OCI-LY7 (cell line): ENCODE measurements at regions not wholly inside any gene's neighbourhood (a gene's known extent, or its start where the extent isn't known, plus 50 kb on each side); places are given as distances from the start of the nearest gene placed in this dataset.

ENCODE experiments used
- BruUV-seq: library from RNA; stranded (reverse); fragments of 400-500 nt; replicated peaks from 2 replicates; lab custom pipeline; 2021; lab: Mats Ljungman, UMichigan
- CTCF ChIA-PET: fragments of 300-600 bp; sonication (Branson Sonifier 250); formaldehyde crosslinking; loops from one replicate; lab custom pipeline; 2022; ENCODE audit warnings: antibody characterized with exemption; ENCODE audit not compliant: unreplicated experiment; lab: Charles Lee
- POLR2A ChIA-PET: fragments of 300-600 bp; sonication (Branson Sonifier 250); formaldehyde crosslinking; loops from one replicate; lab custom pipeline; 2022; ENCODE audit warnings: antibody characterized with exemption; lab: Charles Lee
- DNase-seq: peaks from one replicate; pipeline ENCODE4 v3.0.0-alpha.2; 2015; ENCODE audit warnings: low spot score
- H2AFZ ChIP-seq: fragments of 200-600 bp; sonication (generic), shearing (Covaris generic); 2 replicates; pipeline ENCODE4 v1.6.1; 2014; ENCODE audit warnings: mild to moderate bottlenecking, antibody characterized with exemption, low read length, moderate library complexity
- H3K27ac ChIP-seq: fragments of 200-600 bp; sonication (generic); 2 replicates; pipeline ENCODE4 v1.5.1; 2014; ENCODE audit warnings: mixed run types, low read depth, mild to moderate bottlenecking, moderate library complexity, low read length, inconsistent platforms; ENCODE audit not compliant: poor library complexity, severe bottlenecking
- H3K36me3 ChIP-seq: fragments of 200-600 bp; sonication (generic); 2 replicates; pipeline ENCODE4 v1.6.1; 2014; ENCODE audit warnings: mild to moderate bottlenecking, antibody characterized with exemption, low read length, moderate library complexity, mixed read lengths; ENCODE audit not compliant: insufficient read depth
- H3K4me1 ChIP-seq: fragments of 200-600 bp; sonication (generic); 2 replicates; pipeline ENCODE4 v1.5.1; 2014; ENCODE audit warnings: mild to moderate bottlenecking, low read length; ENCODE audit not compliant: insufficient read depth, poor library complexity, severe bottlenecking
- H3K4me2 ChIP-seq: fragments of 200-600 bp; sonication (generic); 2 replicates; pipeline ENCODE4 v1.6.1; 2014; ENCODE audit warnings: mild to moderate bottlenecking, low read length
- H3K4me3 ChIP-seq: fragments of 200-600 bp; sonication (generic); 2 replicates; pipeline ENCODE4 v1.5.1; 2014; ENCODE audit warnings: mild to moderate bottlenecking, low read depth, low read length; ENCODE audit not compliant: poor library complexity, severe bottlenecking
- H3K79me2 ChIP-seq: fragments of 200-600 bp; sonication (generic); 2 replicates; pipeline ENCODE4 v1.6.1; 2016; ENCODE audit warnings: low read depth, mild to moderate bottlenecking, low read length, moderate library complexity, mixed read lengths; ENCODE audit not compliant: insufficient read depth
- H3K9me2 ChIP-seq: fragments of 200-600 bp; sonication (generic); 2 replicates; pipeline ENCODE4 v1.6.1; 2016; ENCODE audit warnings: mild to moderate bottlenecking, low read length, mixed read lengths; ENCODE audit not compliant: insufficient read depth
- H3K9me3 ChIP-seq: fragments of 200-600 bp; sonication (generic); 2 replicates; pipeline ENCODE4 v1.6.1; 2014; ENCODE audit warnings: mild to moderate bottlenecking, mixed run types, low read length, mixed read lengths
- H4K20me1 ChIP-seq: fragments of 200-600 bp; sonication (generic); 2 replicates; pipeline ENCODE4 v1.6.1; 2014; ENCODE audit warnings: mild to moderate bottlenecking, antibody characterized with exemption, low read length, moderate library complexity, mixed read lengths; ENCODE audit not compliant: insufficient read depth
- CTCF ChIP-seq: fragments of 200-600 bp; sonication (generic); conservative IDR thresholded peaks from 2 replicates; pipeline ENCODE4 v1.5.1; 2014; ENCODE audit warnings: mild to moderate bottlenecking, antibody characterized with exemption, low read length, moderate library complexity, mixed read lengths
- EZH2phosphoT487 ChIP-seq: fragments of 200-600 bp; sonication (generic); IDR thresholded peaks from 2 replicates; pipeline ENCODE4 v1.6.1; 2018; ENCODE audit warnings: low read depth, borderline replicate concordance, mild to moderate bottlenecking, mixed run types, antibody characterized with exemption, low read length, moderate library complexity, mixed read lengths
- intact Hi-C: fragments of 100-400 bp; cut with micrococcal nuclease; formaldehyde crosslinking; loops from one replicate; pipeline ENCODE4 v1.10.0; 2022; ENCODE audit not compliant: unreplicated experiment

GRCh38 chr15:96207377-96208006 lies 123.0 kb upstream of the NR2F2 start:
- no peak for DNase-seq
- CTCF ChIA-PET = no interaction called here
- intact Hi-C loops = no loop called here
- Histone ChIP-seq H3K4me1 (no peaks in the 10 kb centered on the region), H3K27ac (no peak overlapping the region), H2AFZ (no peak overlapping the region), H3K9me3 (no peaks in the 10 kb centered on the region), H3K79me2 (no peaks in the 10 kb centered on the region), H4K20me1 (no peaks in the 10 kb centered on the region), H3K36me3 (no peaks in the 10 kb centered on the region), H3K9me2 (no peaks in the 10 kb centered on the region), H3K4me2 (no peak overlapping the region), H3K4me3 (no peak overlapping the region)
- POLR2A ChIA-PET = no interaction called here
- no TSS peak for BruUV-seq
- no peak for TF ChIP-seq CTCF
- no peak for TF ChIP-seq EZH2phosphoT487

- no peak overlapping the region for H3K4me2 ChIP-seq
- no peaks in the 10 kb centered on the region for H3K4me1 ChIP-seq
- H3K9me2 ChIP-seq = no peaks in the 10 kb centered on the region
- ChIA-PET CTCF (no interaction called here), POLR2A (no interaction called here)
- no peaks in the 10 kb centered on the region for H3K9me3 ChIP-seq
- no peak overlapping the region for H2AFZ ChIP-seq
- H4K20me1 ChIP-seq = no peaks in the 10 kb centered on the region
- H3K4me3 ChIP-seq = no peak overlapping the region
- no peak overlapping the region for H3K27ac ChIP-seq
- no TSS peak for BruUV-seq
- no peaks in the 10 kb centered on the region for H3K36me3 ChIP-seq
- TF ChIP-seq EZH2phosphoT487 (no peak), CTCF (no peak)
- DNase-seq = no peak
- H3K79me2 ChIP-seq = no peaks in the 10 kb centered on the region
- intact Hi-C loops = no loop called here
Measured at GRCh38 chr15:96209285-96209735, 121.2 kb upstream of the NR2F2 start.

DNA sequence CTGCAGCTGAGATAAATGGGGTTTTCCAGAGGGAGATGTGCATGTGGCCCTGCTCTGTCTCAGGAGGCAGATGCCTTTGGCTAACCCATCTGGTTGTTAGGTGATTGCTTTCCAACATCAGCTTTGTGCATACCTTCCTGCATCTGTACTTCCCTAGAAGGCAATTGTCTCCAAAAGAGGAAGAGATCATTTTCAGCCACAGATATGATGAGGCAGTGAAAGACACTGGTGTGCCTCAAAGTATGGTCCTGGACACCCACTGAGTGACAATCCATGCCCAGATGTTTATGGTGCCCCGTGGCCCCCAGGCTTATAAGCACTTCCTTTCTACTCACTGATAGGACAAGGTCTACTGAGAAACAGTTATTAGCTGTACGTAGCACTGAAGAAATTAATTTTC lies 117.5 kb upstream of the NR2F2 start:
- TF ChIP-seq EZH2phosphoT487 (no peak), CTCF (no peak)
- BruUV-seq = no TSS peak

More for the DNA sequence above, 117.5 kb upstream of the NR2F2 start:
- Histone ChIP-seq H3K36me3 (no peaks in the 10 kb centered on the region), H2AFZ (no peak overlapping the region), H3K79me2 (no peaks in the 10 kb centered on the region), H4K20me1 (no peaks in the 10 kb centered on the region), H3K9me3 (no peaks in the 10 kb centered on the region), H3K9me2 (no peaks in the 10 kb centered on the region), H3K4me2 (no peak overlapping the region), H3K27ac (no peak overlapping the region), H3K4me1 (no peaks in the 10 kb centered on the region), H3K4me3 (no peak overlapping the region)
- CTCF ChIA-PET = no interaction called here
- no peak for DNase-seq
- intact Hi-C loops = no loop called here
- POLR2A ChIA-PET = no interaction called here
